Transverse colon (tissue), 4 donors: ENCODE measurements at regions not wholly inside any gene's neighbourhood (a gene's known extent, or its start where the extent isn't known, plus 50 kb on each side); places are given as distances from the start of the nearest gene placed in this dataset.

Experiments
- DNase-seq: peaks from one replicate; pipeline ENCODE4 v3.0.0-alpha.2; 2019
- H3K27ac ChIP-seq, 4 donors: fragments of 200-600 bp; sonication (generic); 2 replicates each; pipeline ENCODE4 v1.5.1; 2016 to 2018; ENCODE audit warnings: inconsistent platforms in 4 of 4
- H3K27me3 ChIP-seq: fragments of 200-600 bp; sonication (generic); 2 replicates; pipeline ENCODE4 v1.5.1; 2017; ENCODE audit warnings: inconsistent platforms
- H3K36me3 ChIP-seq, 4 donors: fragments of 200-600 bp; sonication (generic); 2 replicates each; pipeline ENCODE4 v1.5.1; 2017 to 2019; ENCODE audit warnings: inconsistent platforms in 4 of 4
- H3K4me1 ChIP-seq, 4 donors: fragments of 200-600 bp; sonication (generic); 2 replicates each; pipeline ENCODE4 v1.5.1; 2017 to 2020; ENCODE audit warnings: inconsistent platforms in 4 of 4
- H3K4me3 ChIP-seq, 4 donors: fragments of 200-600 bp; sonication (generic); 1 replicate in 1 of 4; 2 replicates in 3 of 4; pipeline versions ENCODE4 v1.5.1 to v1.6.1; 2017 to 2019; ENCODE audit warnings: inconsistent platforms in 4 of 4
- H3K9me3 ChIP-seq, 2 donors: fragments of 200-600 bp; sonication (generic); 2 replicates each; pipeline ENCODE4 v1.5.1; 2017 to 2019; ENCODE audit warnings: inconsistent platforms in 2 of 2
- EP300 ChIP-seq: sonication (generic); formaldehyde crosslinking; IDR thresholded peaks from one replicate; pipeline ENCODE4 v1.6.1; 2017; ENCODE audit warnings: antibody characterized with exemption, low read depth
- POLR2A ChIP-seq: fragments of 450-650 bp; IDR thresholded peaks from one replicate; pipeline ENCODE4 v1.6.1; 2016; ENCODE audit warnings: antibody characterized with exemption, mild to moderate bottlenecking, moderate library complexity
- POLR2AphosphoS5 ChIP-seq, 3 donors: sonication (generic); formaldehyde crosslinking; IDR thresholded peaks; one replicate each; pipeline ENCODE4 v1.6.1; 2016; ENCODE audit warnings: antibody characterized with exemption in 3 of 3
- WGBS, 2 donors: methylation state at CpG; one replicate each; pipeline ENCODE4 v1.1.5; 2018; ENCODE audit warnings: low coverage in 1 of 2; 5-methylcytosine and 5-hydroxymethylcytosine counted together
- in situ Hi-C, 4 donors: fragments of 200-750 bp; cut with MboI; loops; one replicate each; pipeline versions ENCODE4 v1.15.0 to v1.15.1; 2017; ENCODE audit warnings: low sequenced_read_pairs in 3 of 4, low pct_ligation_motif_present in 1 of 4, low pct_unique_long_range_greater_than_20kb in 1 of 4
- intact Hi-C: fragments of 100-400 bp; cut with DNase I; formaldehyde crosslinking; loops from one replicate; pipeline ENCODE4 v1.15.1; 2023; ENCODE audit warnings: low total_unique reads
- TF ChIP-seq, protein P1 (sequence below), 5 experiments: fragments of 200-600 bp in 3 of 5; fragments of 450-650 bp in 2 of 5; sonication (generic) in 3 of 5; IDR thresholded peaks; 1 replicate in 2 of 5; 2 replicates in 3 of 5; pipeline ENCODE4 v1.5.1; 2016 to 2017; ENCODE audit warnings: antibody characterized with exemption in 5 of 5, inconsistent platforms in 3 of 5, mild to moderate bottlenecking in 2 of 5, moderate library complexity in 1 of 5

DNA sequence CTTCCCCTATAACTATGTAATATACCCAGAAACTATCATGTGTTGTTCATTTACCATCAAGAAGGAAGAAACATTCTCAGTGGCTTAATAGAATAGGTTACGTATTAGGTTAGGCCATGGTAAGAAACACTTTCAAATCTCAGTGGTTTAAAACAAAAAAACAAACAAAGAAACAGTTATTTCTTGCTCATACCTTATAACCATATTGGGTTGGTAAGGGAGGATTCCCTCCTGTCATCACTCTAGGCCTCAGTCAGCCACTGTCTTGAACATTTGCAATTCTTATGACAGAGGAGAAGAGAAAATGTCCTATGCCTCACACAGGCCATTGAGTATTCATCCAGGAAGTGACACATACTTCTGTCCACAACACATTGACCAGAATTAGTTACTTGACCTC, 727.7 kb upstream of the NECTIN3 start:
- in situ Hi-C loops (no loop called here), intact Hi-C loops (no loop called here)
- Histone ChIP-seq H3K4me1 (no peaks in the 10 kb centered on the region), H3K9me3 (no peaks in the 10 kb centered on the region), H3K36me3 (no peaks in the 10 kb centered on the region), H3K27me3 (no peaks in the 10 kb centered on the region), H3K4me3 (no peak overlapping the region), H3K27ac (no peak overlapping the region)
- WGBS, 2 donors, result 94 to 100% methylated on average over 1 of the region's 1 CpG
- no peak for DNase-seq
- TF ChIP-seq, protein P1, sequence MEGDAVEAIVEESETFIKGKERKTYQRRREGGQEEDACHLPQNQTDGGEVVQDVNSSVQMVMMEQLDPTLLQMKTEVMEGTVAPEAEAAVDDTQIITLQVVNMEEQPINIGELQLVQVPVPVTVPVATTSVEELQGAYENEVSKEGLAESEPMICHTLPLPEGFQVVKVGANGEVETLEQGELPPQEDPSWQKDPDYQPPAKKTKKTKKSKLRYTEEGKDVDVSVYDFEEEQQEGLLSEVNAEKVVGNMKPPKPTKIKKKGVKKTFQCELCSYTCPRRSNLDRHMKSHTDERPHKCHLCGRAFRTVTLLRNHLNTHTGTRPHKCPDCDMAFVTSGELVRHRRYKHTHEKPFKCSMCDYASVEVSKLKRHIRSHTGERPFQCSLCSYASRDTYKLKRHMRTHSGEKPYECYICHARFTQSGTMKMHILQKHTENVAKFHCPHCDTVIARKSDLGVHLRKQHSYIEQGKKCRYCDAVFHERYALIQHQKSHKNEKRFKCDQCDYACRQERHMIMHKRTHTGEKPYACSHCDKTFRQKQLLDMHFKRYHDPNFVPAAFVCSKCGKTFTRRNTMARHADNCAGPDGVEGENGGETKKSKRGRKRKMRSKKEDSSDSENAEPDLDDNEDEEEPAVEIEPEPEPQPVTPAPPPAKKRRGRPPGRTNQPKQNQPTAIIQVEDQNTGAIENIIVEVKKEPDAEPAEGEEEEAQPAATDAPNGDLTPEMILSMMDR (IDR thresholded peaks at IDR 0.05), result no peak
- TF ChIP-seq POLR2AphosphoS5 (IDR thresholded peaks at IDR 0.05) (no peak), POLR2A (no peak), EP300 (no peak)

DNA sequence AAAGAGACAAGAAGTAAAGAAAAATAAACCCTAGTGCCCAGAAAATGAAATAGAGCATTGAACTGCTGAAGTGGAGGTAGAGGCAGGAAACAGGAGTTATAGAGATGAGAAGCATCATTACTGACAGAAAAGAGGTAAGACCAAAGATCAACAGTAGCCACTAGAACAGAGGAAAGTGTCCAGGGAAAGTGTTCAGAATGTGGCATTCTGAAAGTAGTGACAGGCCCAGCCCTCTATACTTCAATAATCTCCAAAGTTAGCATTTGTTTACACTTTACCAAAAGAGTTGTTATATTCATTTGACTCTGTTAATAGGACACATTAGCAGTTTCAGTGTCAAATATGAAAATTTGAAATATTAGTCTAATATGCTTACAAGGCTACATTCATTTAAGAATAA, 727.1 kb upstream of the NECTIN3 start:
- no peak for TF ChIP-seq POLR2A
- TF ChIP-seq POLR2AphosphoS5 (IDR thresholded peaks at IDR 0.05), result no peak
- TF ChIP-seq, protein P1 (IDR thresholded peaks at IDR 0.05), result no peak
- TF ChIP-seq EP300, result no peak
- H3K36me3 ChIP-seq, result no peaks in the 10 kb centered on the region
- no peak overlapping the region for H3K27ac ChIP-seq
- H3K9me3 ChIP-seq, result no peaks in the 10 kb centered on the region
- no peaks in the 10 kb centered on the region for H3K27me3 ChIP-seq
- H3K4me3 ChIP-seq, result no peak overlapping the region
- H3K4me1 ChIP-seq, result no peaks in the 10 kb centered on the region
- in situ Hi-C loops (no loop called here), intact Hi-C loops (no loop called here)
- no peak for DNase-seq

DNA sequence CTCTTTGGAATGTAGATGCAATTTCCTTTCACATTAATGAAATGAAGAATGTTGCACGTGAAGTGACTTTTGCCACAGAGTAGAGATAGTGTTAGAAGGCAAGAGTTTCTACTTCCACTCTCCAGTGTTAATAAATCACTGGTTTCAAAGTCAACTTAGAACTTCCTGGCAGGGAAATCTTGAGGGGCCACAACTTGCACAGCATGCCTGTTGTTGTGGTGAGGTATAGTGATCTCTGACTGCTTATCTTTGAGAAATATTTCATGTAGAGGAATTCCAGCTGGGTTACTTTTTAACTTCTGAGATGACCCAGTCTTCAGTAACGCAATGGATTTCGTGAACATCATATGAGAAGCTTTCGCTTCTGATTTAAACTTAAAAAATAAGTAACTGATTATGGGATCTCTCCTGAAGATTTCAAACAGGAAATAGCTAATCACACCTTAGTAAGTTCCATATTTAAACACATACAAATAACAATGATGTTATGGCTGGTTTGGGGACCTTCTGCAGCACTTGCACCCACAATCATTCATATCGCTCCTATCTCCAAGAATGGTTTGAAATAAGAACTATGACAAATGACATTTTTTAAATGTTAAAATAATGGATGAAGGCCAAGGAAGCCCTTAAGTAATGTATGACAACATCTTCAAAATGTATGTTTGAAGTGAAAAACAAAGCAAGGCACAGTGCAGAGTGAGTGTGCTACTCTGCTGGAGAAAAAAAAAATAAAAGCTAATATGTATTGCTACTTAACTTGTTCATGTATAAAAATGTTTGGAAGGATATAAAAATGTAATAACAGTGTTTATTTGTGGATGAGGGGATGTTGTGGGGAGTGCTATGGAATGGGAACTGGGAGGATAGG, 726.5 kb upstream of the NECTIN3 start:
- Histone ChIP-seq H3K27ac (no peak overlapping the region), H3K9me3 (no peaks in the 10 kb centered on the region), H3K27me3 (no peaks in the 10 kb centered on the region), H3K4me1 (no peaks in the 10 kb centered on the region), H3K4me3 (no peak overlapping the region), H3K36me3 (no peaks in the 10 kb centered on the region)
- intact Hi-C loops (no loop called here), in situ Hi-C loops (no loop called here)
- 73 to 82% methylated on average over 5 of the region's 5 CpGs for WGBS, 2 donors
- TF ChIP-seq, protein P1 (IDR thresholded peaks at IDR 0.05), result no peak
- TF ChIP-seq POLR2AphosphoS5 (IDR thresholded peaks at IDR 0.05) (no peak), EP300 (no peak), POLR2A (no peak)
- no peak for DNase-seq

DNA sequence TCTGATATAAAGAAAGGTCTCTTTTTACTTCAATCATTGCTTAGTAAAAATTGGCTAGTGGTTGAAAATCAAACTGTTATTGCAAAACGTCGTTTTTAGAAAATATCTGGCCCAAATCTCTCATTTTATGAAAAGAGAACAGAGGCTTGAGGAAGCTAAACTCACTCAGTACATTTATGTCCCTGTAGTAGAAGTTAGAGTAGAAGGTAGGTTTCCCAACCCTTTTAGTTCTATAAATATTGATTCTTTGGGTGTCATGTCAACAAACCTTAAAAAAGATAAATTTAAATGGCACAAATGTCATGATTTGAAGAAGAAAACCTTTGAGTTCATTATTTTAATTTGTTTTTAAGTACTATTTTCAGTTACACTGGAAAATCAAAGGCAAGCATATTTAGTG, 722.3 kb upstream of the NECTIN3 start:
- Histone ChIP-seq H3K4me3 (no peak overlapping the region), H3K9me3 (no peaks in the 10 kb centered on the region), H3K36me3 (no peaks in the 10 kb centered on the region), H3K27ac (no peak overlapping the region), H3K4me1 (no peaks in the 10 kb centered on the region), H3K27me3 (no peaks in the 10 kb centered on the region)
- TF ChIP-seq POLR2A (no peak), EP300 (no peak), POLR2AphosphoS5 (IDR thresholded peaks at IDR 0.05) (no peak)
- TF ChIP-seq, protein P1 (IDR thresholded peaks at IDR 0.05), result no peak
- DNase-seq, result no peak
- intact Hi-C loops, result no loop called here
- in situ Hi-C loops, result no loop called here
- WGBS, 2 donors, result 81 to 84% methylated on average over 2 of the region's 2 CpGs
